Gastrocnemius medialis (tissue), 4 donors: ENCODE measurements at regions not wholly inside any gene's neighbourhood (a gene's known extent, or its start where the extent isn't known, plus 50 kb on each side); places are given as distances from the start of the nearest gene placed in this dataset.

ENCODE experiments used
- ATAC-seq, 2 donors: fragments of 150-250 bp; one replicate each; pipeline ENCODE4 v1.9.1; 2016
- DNase-seq, 2 donors: peaks; one replicate each; pipeline ENCODE4 v3.0.0-alpha.2; 2019
- H3K27ac ChIP-seq, 4 donors: fragments of 200-600 bp; sonication (generic); 1 replicate in 1 of 4; 2 replicates in 3 of 4; pipeline ENCODE4 v1.5.1; 2016 to 2018; ENCODE audit warnings: mild to moderate bottlenecking in 2 of 4, moderate library complexity in 1 of 4
- H3K27me3 ChIP-seq, 3 donors: fragments of 200-600 bp; sonication (generic) in 2 of 3; 1 replicate in 1 of 3; 2 replicates in 2 of 3; pipeline versions ENCODE4 v1.5.1 to v1.6.0; 2016 to 2019; ENCODE audit warnings: mild to moderate bottlenecking in 1 of 3, moderate library complexity in 1 of 3
- H3K36me3 ChIP-seq, 2 donors: fragments of 200-600 bp; sonication (generic) in 1 of 2; one replicate each; pipeline ENCODE4 v1.5.1; 2017 to 2018
- H3K4me1 ChIP-seq, 2 donors: fragments of 200-600 bp; sonication (generic) in 1 of 2; one replicate each; pipeline ENCODE4 v1.5.1; 2016 to 2017; ENCODE audit warnings: mild to moderate bottlenecking in 2 of 2
- H3K4me3 ChIP-seq, 4 donors: fragments of 200-600 bp; sonication (generic) in 3 of 4; 1 replicate in 1 of 4; 2 replicates in 3 of 4; pipeline ENCODE4 v1.5.1; 2016 to 2019; ENCODE audit warnings: mild to moderate bottlenecking in 2 of 4
- H3K9me3 ChIP-seq, 3 donors: fragments of 200-600 bp; sonication (generic) in 2 of 3; 1 replicate in 1 of 3; 2 replicates in 2 of 3; pipeline ENCODE4 v1.5.1; 2016 to 2019
- CTCF ChIP-seq, 5 experiments: fragments of 450-650 bp in 3 of 5; fragments of 200-600 bp in 2 of 5; sonication (generic) in 2 of 5; IDR thresholded peaks in 4 of 5; conservative IDR thresholded peaks in 1 of 5; 1 replicate in 4 of 5; 2 replicates in 1 of 5; pipeline ENCODE4 v1.5.1; 2016 to 2019; ENCODE audit warnings: antibody characterized with exemption in 5 of 5, mild to moderate bottlenecking in 3 of 5, moderate library complexity in 3 of 5
- POLR2A ChIP-seq, 2 donors: fragments of 450-650 bp; IDR thresholded peaks; one replicate each; pipeline ENCODE4 v1.6.1; 2017; ENCODE audit warnings: antibody characterized with exemption in 2 of 2, mild to moderate bottlenecking in 2 of 2, moderate library complexity in 2 of 2
- in situ Hi-C, 4 donors: fragments of 200-750 bp; cut with MboI; loops; one replicate each; pipeline versions ENCODE4 v1.15.0 to v1.8.0; 2017; ENCODE audit warnings: low sequenced_read_pairs in 4 of 4
- intact Hi-C: fragments of 100-400 bp; cut with DNase I; formaldehyde crosslinking; loops from one replicate; pipeline ENCODE4 v1.15.1; 2023; ENCODE audit warnings: low total_unique reads

GRCh38 chr18:42183746-42184145 lies 228.7 kb downstream of the PIK3C3 start:
- in situ Hi-C loops (no loop called here), intact Hi-C loops (no loop called here)
- no peaks in the 10 kb centered on the region for H3K9me3 ChIP-seq
- no peaks in the 10 kb centered on the region for H3K36me3 ChIP-seq
- H3K27me3 ChIP-seq, result no peaks in the 10 kb centered on the region
- no peak for ATAC-seq
- no peak overlapping the region for H3K27ac ChIP-seq
- no peak for DNase-seq
- no peak overlapping the region for H3K4me3 ChIP-seq
- H3K4me1 ChIP-seq, result no peaks in the 10 kb centered on the region
- no peak for TF ChIP-seq POLR2A (IDR thresholded peaks at IDR 0.05)
- TF ChIP-seq CTCF (IDR thresholded peaks at IDR 0.05 in 4 of 5, conservative IDR thresholded peaks at IDR 0.05 in 1 of 5), result no peak

- TF ChIP-seq POLR2A (IDR thresholded peaks at IDR 0.05) (no peak), CTCF (IDR thresholded peaks at IDR 0.05 in 4 of 5, conservative IDR thresholded peaks at IDR 0.05 in 1 of 5) (no peak)
- Histone ChIP-seq H3K9me3 (no peaks in the 10 kb centered on the region), H3K4me1 (no peaks in the 10 kb centered on the region), H3K4me3 (no peak overlapping the region), H3K27ac (no peak overlapping the region), H3K36me3 (no peaks in the 10 kb centered on the region), H3K27me3 (no peaks in the 10 kb centered on the region)
- ATAC-seq (no peak), DNase-seq (no peak)
- in situ Hi-C loops, result no loop called here
- intact Hi-C loops, result no loop called here
Measured at GRCh38 chr18:42184685-42185477, 229.8 kb downstream of the PIK3C3 start.

GRCh38 chr18:42185486-42185885 lies 230.5 kb downstream of the PIK3C3 start:
- Histone ChIP-seq H3K9me3 (no peaks in the 10 kb centered on the region), H3K4me3 (no peak overlapping the region), H3K4me1 (no peaks in the 10 kb centered on the region), H3K36me3 (no peaks in the 10 kb centered on the region), H3K27ac (no peak overlapping the region), H3K27me3 (no peaks in the 10 kb centered on the region)
- in situ Hi-C loops, result no loop called here
- intact Hi-C loops, result no loop called here
- no peak for TF ChIP-seq CTCF (IDR thresholded peaks at IDR 0.05 in 4 of 5, conservative IDR thresholded peaks at IDR 0.05 in 1 of 5)
- no peak for TF ChIP-seq POLR2A (IDR thresholded peaks at IDR 0.05)
- DNase-seq (no peak), ATAC-seq (no peak)

- intact Hi-C loops, result no loop called here
Measured at GRCh38 chr18:42187611-42188380, 232.8 kb downstream of the PIK3C3 start.

More at GRCh38 chr18:42187611-42188380, 232.8 kb downstream of the PIK3C3 start:
- ATAC-seq (no peak), DNase-seq (no peak)
- no peak overlapping the region for H3K4me3 ChIP-seq
- in situ Hi-C loops, result no loop called here
- no peaks in the 10 kb centered on the region for H3K4me1 ChIP-seq
- TF ChIP-seq CTCF (IDR thresholded peaks at IDR 0.05 in 4 of 5, conservative IDR thresholded peaks at IDR 0.05 in 1 of 5) (no peak), POLR2A (IDR thresholded peaks at IDR 0.05) (no peak)
- H3K27ac ChIP-seq, result no peak overlapping the region
- H3K27me3 ChIP-seq, result no peaks in the 10 kb centered on the region
- no peaks in the 10 kb centered on the region for H3K9me3 ChIP-seq
- no peaks in the 10 kb centered on the region for H3K36me3 ChIP-seq
